H1 (cell line): ENCODE measurements at regions not wholly inside any gene's neighbourhood (a gene's known extent, or its start where the extent isn't known, plus 50 kb on each side); places are given as distances from the start of the nearest gene placed in this dataset.

ENCODE experiments used
- CTCF ChIA-PET: fragments of 300-600 bp; sonication (Branson Sonifier 250); formaldehyde crosslinking; loops from one replicate; lab custom pipeline; 2021; ENCODE audit not compliant: partially characterized antibody; lab: Charles Lee
- POLR2A ChIA-PET: fragments of 300-600 bp; sonication (Branson Sonifier 250); formaldehyde crosslinking; loops from one replicate; lab custom pipeline; 2021; ENCODE audit warnings: inconsistent platforms; ENCODE audit not compliant: partially characterized antibody; lab: Charles Lee
- DNase-seq, 2 experiments: peaks; one replicate each; pipeline versions ENCODE4 v3.0.0 to v3.0.0-alpha.2; 2010 to 2022; ENCODE audit warnings: low spot score in 2 of 2, low read depth in 1 of 2, mixed read lengths in 1 of 2
- FAIRE-seq: peaks from 2 replicates; lab custom pipeline; 2011; peaks lifted over from hg19 to GRCh38; lab: Jason Lieb, UNC
- H2AFZ ChIP-seq: 2 replicates; pipeline ENCODE4 v1.8.1; 2012; ENCODE audit warnings: low read length, inconsistent platforms
- H2AK5ac ChIP-seq: 2 replicates; pipeline ENCODE4 v1.6.1; 2013; ENCODE audit warnings: low read depth, low read length
- H2BK120ac ChIP-seq: replicated peaks from 2 replicates; pipeline ENCODE3; 2013; ENCODE audit warnings: low read depth, low read length, inconsistent platforms
- H2BK12ac ChIP-seq: 2 replicates; pipeline ENCODE4 v1.6.1; 2013; ENCODE audit warnings: low read depth, low read length
- H2BK15ac ChIP-seq: 2 replicates; pipeline ENCODE4 v1.6.1; 2013; ENCODE audit warnings: low read length
- H2BK20ac ChIP-seq: 2 replicates; pipeline ENCODE4 v1.6.1; 2013; ENCODE audit warnings: low read length
- H2BK5ac ChIP-seq: 2 replicates; pipeline ENCODE4 v1.6.1; 2013; ENCODE audit warnings: low read depth, low read length
- H3K14ac ChIP-seq: 2 replicates; pipeline ENCODE4 v1.6.1; 2013; ENCODE audit warnings: inconsistent platforms; ENCODE audit not compliant: insufficient read length
- H3K18ac ChIP-seq: 2 replicates; pipeline ENCODE4 v1.6.1; 2013; ENCODE audit warnings: low read length; ENCODE audit errors: extremely low read depth
- H3K23ac ChIP-seq: 2 replicates; pipeline ENCODE4 v1.6.1; 2013; ENCODE audit warnings: inconsistent platforms; ENCODE audit not compliant: insufficient read length
- H3K23me2 ChIP-seq: 2 replicates; pipeline ENCODE4 v1.6.1; 2013; ENCODE audit warnings: low read depth, low read length
- H3K27ac ChIP-seq: 2 replicates; pipeline ENCODE4 v1.6.1; 2011; ENCODE audit warnings: low read depth, low read length, inconsistent platforms
- H3K27me3 ChIP-seq, 4 experiments: replicated peaks in 1 of 4; 1 replicate in 1 of 4; 2 replicates in 3 of 4; pipeline versions ENCODE4 v1.6.1 to v1.8.1; 2011 to 2013; ENCODE audit warnings: low read length in 3 of 4, mild to moderate bottlenecking in 3 of 4, inconsistent platforms in 2 of 4, mixed read lengths in 2 of 4, moderate library complexity in 1 of 4; ENCODE audit not compliant: control insufficient read depth in 3 of 4, insufficient read depth in 3 of 4; ENCODE audit errors: extremely low read depth in 1 of 4
- H3K36me3 ChIP-seq, 4 experiments: 2 replicates each; pipeline versions ENCODE4 v1.6.1 to v1.8.1; 2011 to 2013; ENCODE audit warnings: mild to moderate bottlenecking in 4 of 4, low read length in 3 of 4, moderate library complexity in 2 of 4, control low read depth in 1 of 4, inconsistent platforms in 1 of 4; ENCODE audit not compliant: insufficient read depth in 4 of 4, control insufficient read depth in 2 of 4
- H3K4ac ChIP-seq: replicated peaks from 2 replicates; pipeline ENCODE3; 2013; ENCODE audit warnings: low read length, low read depth, mixed read lengths, inconsistent platforms; ENCODE audit not compliant: insufficient read length
- H3K4me1 ChIP-seq, 4 experiments: replicated peaks in 1 of 4; 1 replicate in 1 of 4; 2 replicates in 3 of 4; pipeline versions ENCODE4 v1.6.1 to v1.8.1; 2011 to 2013; ENCODE audit warnings: low read length in 3 of 4, inconsistent platforms in 2 of 4, mixed read lengths in 1 of 4; ENCODE audit not compliant: insufficient read depth in 4 of 4, control insufficient read depth in 3 of 4
- H3K4me2 ChIP-seq, 2 experiments: 2 replicates each; pipeline versions ENCODE4 v1.6.1 to v1.8.1; 2011 to 2013; ENCODE audit warnings: low read depth in 2 of 2, low read length in 2 of 2, control low read depth in 1 of 2, inconsistent platforms in 1 of 2, mild to moderate bottlenecking in 1 of 2; ENCODE audit not compliant: insufficient read depth in 1 of 2
- H3K4me3 ChIP-seq, 4 experiments: fragments of 200-600, 300-600 bp in 1 of 4; sonication (generic), shearing (Covaris generic), sonication (Bioruptor Twin) in 1 of 4; 2 replicates each; pipeline versions ENCODE4 v1.5.1 to v1.8.1; 2011 to 2016; ENCODE audit warnings: low read length in 4 of 4, low read depth in 3 of 4, control low read depth in 2 of 4, inconsistent platforms in 2 of 4, mild to moderate bottlenecking in 2 of 4, mixed read lengths in 1 of 4, moderate library complexity in 1 of 4; ENCODE audit not compliant: insufficient read depth in 2 of 4; ENCODE audit errors: extremely low read depth in 1 of 4
- H3K56ac ChIP-seq: replicated peaks from 2 replicates; pipeline ENCODE3; 2013; ENCODE audit warnings: low read depth, mild to moderate bottlenecking, mixed read lengths, low read length, inconsistent platforms; ENCODE audit not compliant: insufficient read length
- H3K79me1 ChIP-seq: 2 replicates; pipeline ENCODE4 v1.6.1; 2013; ENCODE audit warnings: low read depth, low read length, control low read depth
- H3K79me2 ChIP-seq, 2 experiments: 2 replicates each; pipeline versions ENCODE4 v1.6.1 to v1.8.1; 2012 to 2013; ENCODE audit warnings: low read length in 2 of 2, mild to moderate bottlenecking in 2 of 2, inconsistent platforms in 1 of 2; ENCODE audit not compliant: insufficient read depth in 2 of 2, control insufficient read depth in 1 of 2
- H3K9ac ChIP-seq, 4 experiments: replicated peaks in 1 of 4; 1 replicate in 1 of 4; 2 replicates in 3 of 4; pipeline versions ENCODE4 v1.6.1 to v1.8.1; 2011 to 2013; ENCODE audit warnings: low read depth in 3 of 4, low read length in 3 of 4, control low read depth in 2 of 4, mild to moderate bottlenecking in 2 of 4, moderate library complexity in 2 of 4, inconsistent platforms in 1 of 4; ENCODE audit errors: extremely low read depth in 1 of 4
- H3K9me3 ChIP-seq, 2 experiments: 2 replicates each; pipeline versions ENCODE4 v1.6.1 to v1.8.1; 2012 to 2013; ENCODE audit warnings: mild to moderate bottlenecking in 2 of 2, moderate library complexity in 2 of 2, control low read depth in 1 of 2, inconsistent platforms in 1 of 2, low read depth in 1 of 2, low read length in 1 of 2, mixed read lengths in 1 of 2; ENCODE audit not compliant: insufficient read depth in 2 of 2
- H4K20me1 ChIP-seq, 2 experiments: replicated peaks in 1 of 2; 2 replicates each; pipeline versions ENCODE3 to v1.8.1; 2011 to 2013; ENCODE audit warnings: inconsistent platforms in 2 of 2, low read length in 2 of 2, mild to moderate bottlenecking in 1 of 2; ENCODE audit not compliant: insufficient read depth in 2 of 2, control insufficient read depth in 1 of 2
- H4K5ac ChIP-seq: 2 replicates; pipeline ENCODE4 v1.6.1; 2013; ENCODE audit warnings: low read length, low read depth, mixed read lengths, inconsistent platforms; ENCODE audit not compliant: insufficient read length
- H4K8ac ChIP-seq: 2 replicates; pipeline ENCODE4 v1.8.0; 2013; ENCODE audit warnings: mild to moderate bottlenecking, moderate library complexity, low read length, inconsistent platforms; ENCODE audit not compliant: insufficient read depth; ENCODE audit errors: extremely low read depth
- H4K91ac ChIP-seq: replicated peaks from 2 replicates; pipeline ENCODE3; 2013; ENCODE audit warnings: low read length, mixed read lengths, inconsistent platforms; ENCODE audit not compliant: insufficient read length
- BCL11A ChIP-seq, 2 experiments: IDR thresholded peaks; one replicate each; pipeline ENCODE4 v1.6.1; 2011; ENCODE audit warnings: low read depth in 2 of 2, low read length in 2 of 2, mild to moderate bottlenecking in 2 of 2
- EGR1 ChIP-seq: IDR thresholded peaks from 2 replicates; pipeline ENCODE4 v1.6.1; 2011; ENCODE audit warnings: low read depth, low read length, borderline replicate concordance
- EZH2 ChIP-seq: fragments of 200-600 bp; sonication (generic); IDR thresholded peaks from 2 replicates; pipeline ENCODE4 v1.7.1; 2012; ENCODE audit warnings: low read depth, mild to moderate bottlenecking, moderate library complexity, low read length, inconsistent platforms; ENCODE audit not compliant: severe bottlenecking
- FOSL1 ChIP-seq: IDR thresholded peaks from 2 replicates; pipeline ENCODE4 v1.6.1; 2011; ENCODE audit warnings: mild to moderate bottlenecking, low read depth, low read length, moderate library complexity; ENCODE audit not compliant: insufficient read depth
- KDM4A ChIP-seq: IDR thresholded peaks from one replicate; pipeline ENCODE4 v1.7.1; 2012; ENCODE audit warnings: low read depth, mild to moderate bottlenecking, moderate library complexity, low read length, inconsistent platforms; ENCODE audit not compliant: severe bottlenecking
- NRF1 ChIP-seq: IDR thresholded peaks from 2 replicates; pipeline ENCODE4 v1.6.1; 2011; ENCODE audit warnings: mild to moderate bottlenecking, low read depth, low read length, improper control_type of control experiment
- PHF8 ChIP-seq: fragments of 200-600 bp; sonication (generic); conservative IDR thresholded peaks from 2 replicates; pipeline ENCODE4 v1.7.1; 2012; ENCODE audit warnings: low read depth, mild to moderate bottlenecking, inconsistent platforms, low read length, moderate library complexity
- POLR2AphosphoS5 ChIP-seq: IDR thresholded peaks from 2 replicates; pipeline ENCODE4 v1.6.1; 2011; ENCODE audit warnings: low read depth, low read length
- WGBS, 2 experiments: shearing (Covaris generic) in 1 of 2; methylation state at CpG; one replicate each; pipeline versions ENCODE4 v1.1.6 to v1.1.7; 2013 to 2015; ENCODE audit warnings: low lambda C conversion rate in 2 of 2, mixed read lengths in 2 of 2, inconsistent platforms in 1 of 2, low coverage in 1 of 2, missing lambda C conversion rate in 1 of 2; ENCODE audit not compliant: insufficient replicate concordance in 2 of 2, insufficient coverage in 1 of 2, insufficient read length in 1 of 2; ENCODE audit errors: extremely low coverage in 1 of 2, missing lambda C conversion rate in 1 of 2; 5-methylcytosine and 5-hydroxymethylcytosine counted together
- TF ChIP-seq, protein P1 (sequence below): IDR thresholded peaks from 2 replicates; pipeline ENCODE4 v1.6.1; 2012; ENCODE audit warnings: low read length, inconsistent platforms

DNA sequence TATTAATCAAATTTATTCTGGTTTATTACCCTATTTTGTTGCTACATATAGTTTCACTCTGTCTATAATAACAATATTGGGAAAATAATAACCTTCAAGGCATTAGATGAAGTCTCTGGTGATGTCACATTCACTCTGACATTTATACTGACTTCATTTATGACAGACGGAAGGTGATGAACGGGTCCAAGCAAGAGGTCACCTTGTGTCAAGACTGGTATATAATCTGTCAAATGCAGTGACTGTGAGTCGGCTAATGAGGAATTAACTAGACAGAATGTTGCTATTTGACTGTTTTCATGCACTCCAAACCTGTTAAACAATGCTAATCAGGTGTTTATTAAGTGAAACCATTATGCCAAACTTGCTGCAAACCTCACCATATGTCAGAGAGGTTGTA, 800.5 kb upstream of the KLHL1 start:
- H3K4ac ChIP-seq, result no peak overlapping the region
- no peaks in the 10 kb centered on the region for H3K79me1 ChIP-seq
- H2BK5ac ChIP-seq, result no peak overlapping the region
- H4K20me1 ChIP-seq, result no peaks in the 10 kb centered on the region
- H3K9ac ChIP-seq, result no peak overlapping the region
- POLR2A ChIA-PET, result no interaction called here
- H3K27me3 ChIP-seq, result no peaks in the 10 kb centered on the region
- 88% methylated on average over 3 of the region's 3 CpGs; no CpG with 5 or more reads in 1 of the 2 experiments for WGBS, 2 experiments
- H2BK15ac ChIP-seq, result no peak overlapping the region
- no peaks in the 10 kb centered on the region for H3K23me2 ChIP-seq
- no peaks in the 10 kb centered on the region for H3K36me3 ChIP-seq
- no peak for DNase-seq
- FAIRE-seq, result no peak
- H3K27ac ChIP-seq, result no peak overlapping the region
- no peak overlapping the region for H3K23ac ChIP-seq
- no peak overlapping the region for H2BK120ac ChIP-seq
- H3K4me2 ChIP-seq, result no peak overlapping the region
- H2AFZ ChIP-seq, result no peak overlapping the region
- no peaks in the 10 kb centered on the region for H3K79me2 ChIP-seq
- CTCF ChIA-PET, result no interaction called here
- H4K5ac ChIP-seq, result no peak overlapping the region
- no peak overlapping the region for H3K18ac ChIP-seq
- H3K56ac ChIP-seq, result no peak overlapping the region
- no peak overlapping the region for H2BK20ac ChIP-seq
- no peak overlapping the region for H2BK12ac ChIP-seq
- no peak overlapping the region for H4K91ac ChIP-seq
- H4K8ac ChIP-seq, result no peak overlapping the region
- no peaks in the 10 kb centered on the region for H3K9me3 ChIP-seq
- H3K4me3 ChIP-seq, result no peak overlapping the region
- H2AK5ac ChIP-seq, result no peak overlapping the region
- H3K4me1 ChIP-seq, result no peaks in the 10 kb centered on the region
- no peak overlapping the region for H3K14ac ChIP-seq
- TF ChIP-seq FOSL1, result no peak
- no peak for TF ChIP-seq NRF1
- TF ChIP-seq EGR1, result no peak
- no peak for TF ChIP-seq PHF8
- TF ChIP-seq KDM4A, result no peak
- no peak for TF ChIP-seq POLR2AphosphoS5
- TF ChIP-seq BCL11A (IDR thresholded peaks at IDR 0.05; ENCODE audit: low read depth in 2 of 2, low read length in 2 of 2), result no peak
- TF ChIP-seq EZH2, result no peak
- TF ChIP-seq, protein P1, sequence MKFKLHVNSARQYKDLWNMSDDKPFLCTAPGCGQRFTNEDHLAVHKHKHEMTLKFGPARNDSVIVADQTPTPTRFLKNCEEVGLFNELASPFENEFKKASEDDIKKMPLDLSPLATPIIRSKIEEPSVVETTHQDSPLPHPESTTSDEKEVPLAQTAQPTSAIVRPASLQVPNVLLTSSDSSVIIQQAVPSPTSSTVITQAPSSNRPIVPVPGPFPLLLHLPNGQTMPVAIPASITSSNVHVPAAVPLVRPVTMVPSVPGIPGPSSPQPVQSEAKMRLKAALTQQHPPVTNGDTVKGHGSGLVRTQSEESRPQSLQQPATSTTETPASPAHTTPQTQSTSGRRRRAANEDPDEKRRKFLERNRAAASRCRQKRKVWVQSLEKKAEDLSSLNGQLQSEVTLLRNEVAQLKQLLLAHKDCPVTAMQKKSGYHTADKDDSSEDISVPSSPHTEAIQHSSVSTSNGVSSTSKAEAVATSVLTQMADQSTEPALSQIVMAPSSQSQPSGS, result no peak
